DMS53 treated with DMSO at 0.1 percent for 48 hours (cell line): ENCODE measurements at regions not wholly inside any gene's neighbourhood (a gene's known extent, or its start where the extent isn't known, plus 50 kb on each side); places are given as distances from the start of the nearest gene placed in this dataset.
A peak's percentile ranks its signal among the peaks of the same experiment; 100 is the strongest.
"Not testable (repeated sequence)": the region's sequence is repeated elsewhere in the genome, so short reads cannot be mapped to it uniquely, and the experiment has no call there.

Experiments used
- DNase-seq: peaks from one replicate; lab custom pipeline; 2025; ENCODE audit not compliant: unreplicated experiment; lab: John Stamatoyannopoulos, UW

DNA sequence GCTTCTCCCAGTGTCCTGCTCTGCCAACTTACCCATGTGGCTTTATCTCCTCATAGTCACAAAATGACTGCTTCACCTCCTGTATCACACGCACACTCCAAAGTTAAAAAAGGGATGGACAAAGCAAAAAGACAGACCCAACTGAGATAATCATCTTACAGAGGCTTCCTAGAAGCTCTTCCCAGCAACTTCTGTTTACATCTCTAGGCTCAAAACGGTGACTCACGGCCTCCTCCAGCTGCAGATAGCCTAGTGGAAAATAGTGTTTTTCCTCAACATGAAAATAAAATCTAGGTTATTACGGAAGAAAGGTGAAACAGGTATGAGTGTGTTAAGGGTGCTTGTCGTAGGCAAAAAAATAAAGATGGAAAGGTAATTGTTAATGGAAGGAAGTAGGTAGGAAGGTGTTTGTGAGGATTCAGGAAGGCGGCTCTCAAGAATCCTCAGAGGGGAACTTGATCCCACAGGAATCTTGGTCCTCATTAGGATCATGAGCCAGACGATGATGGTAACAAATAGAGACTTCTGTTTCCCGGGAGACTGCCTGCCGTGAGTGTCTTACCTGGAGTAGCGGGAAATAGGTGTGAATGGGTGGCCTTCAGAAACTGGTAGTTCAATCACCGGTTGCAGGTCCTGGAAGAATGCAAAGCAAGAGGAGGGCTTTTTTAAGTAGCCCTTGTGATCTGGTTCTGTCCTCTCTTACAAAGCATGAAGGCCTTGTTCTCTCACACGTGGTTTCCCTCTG lies 487.5 kb upstream of the TMEM132C start:
- DNase-seq, result no peak

DNA sequence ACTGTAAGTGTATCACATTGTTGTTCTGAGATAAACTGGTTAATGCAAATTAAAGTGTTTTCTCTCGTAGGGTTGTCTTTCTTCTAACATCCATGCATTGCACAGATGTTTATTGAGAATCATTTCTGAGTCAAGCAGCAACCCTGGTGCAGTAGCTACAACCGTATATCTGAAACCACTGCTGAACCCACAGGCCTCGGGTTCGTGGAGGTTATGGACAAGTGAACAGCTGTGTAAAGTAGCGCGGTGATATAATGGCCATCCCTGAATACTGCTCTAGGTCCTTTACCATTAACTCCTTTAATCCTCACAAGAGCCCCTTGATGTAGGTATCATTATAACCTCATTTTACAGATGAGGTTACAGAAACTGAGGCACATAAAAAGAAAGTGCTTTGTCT lies 486.1 kb upstream of the TMEM132C start:
- no peak for DNase-seq

DNA sequence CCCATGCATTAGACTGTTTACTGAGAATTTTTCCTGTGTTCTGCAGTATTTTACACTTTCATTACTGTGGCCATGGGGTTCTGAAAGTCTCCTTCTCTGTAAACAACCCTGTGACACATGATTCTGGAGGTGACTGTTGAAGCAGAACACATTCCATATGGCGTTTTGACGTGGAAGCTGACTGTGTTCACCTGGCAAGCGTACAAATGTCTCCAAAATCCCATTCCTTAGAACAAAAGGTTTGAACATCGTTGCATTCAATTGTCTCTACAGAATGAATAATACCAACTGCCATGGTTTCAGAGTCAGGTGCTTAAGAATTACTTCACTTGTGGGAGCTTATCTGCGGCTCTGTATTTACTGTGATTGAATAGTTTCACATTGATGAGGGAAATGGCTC lies 485.6 kb upstream of the TMEM132C start:
- no peak for DNase-seq

DNA sequence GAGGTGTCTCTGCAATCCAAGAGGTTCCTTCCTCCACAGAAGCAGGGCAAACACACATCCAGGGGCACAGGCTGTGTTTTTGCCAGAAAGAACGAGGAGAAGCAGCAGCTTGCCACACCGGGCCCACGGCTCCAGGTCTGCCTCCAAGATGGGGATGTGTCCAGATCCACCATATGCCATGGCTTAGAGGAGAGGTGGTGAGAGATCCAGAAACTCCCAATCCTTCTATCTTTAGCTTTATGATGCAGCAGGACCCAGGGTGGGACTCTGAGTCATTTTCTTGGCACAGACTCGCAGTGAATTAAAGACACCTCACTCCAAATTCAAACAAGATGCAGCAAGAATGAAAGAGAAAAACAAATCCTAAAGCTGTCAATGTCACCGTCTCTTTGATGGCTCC lies 481.4 kb upstream of the TMEM132C start:
- no peak for DNase-seq

DNA sequence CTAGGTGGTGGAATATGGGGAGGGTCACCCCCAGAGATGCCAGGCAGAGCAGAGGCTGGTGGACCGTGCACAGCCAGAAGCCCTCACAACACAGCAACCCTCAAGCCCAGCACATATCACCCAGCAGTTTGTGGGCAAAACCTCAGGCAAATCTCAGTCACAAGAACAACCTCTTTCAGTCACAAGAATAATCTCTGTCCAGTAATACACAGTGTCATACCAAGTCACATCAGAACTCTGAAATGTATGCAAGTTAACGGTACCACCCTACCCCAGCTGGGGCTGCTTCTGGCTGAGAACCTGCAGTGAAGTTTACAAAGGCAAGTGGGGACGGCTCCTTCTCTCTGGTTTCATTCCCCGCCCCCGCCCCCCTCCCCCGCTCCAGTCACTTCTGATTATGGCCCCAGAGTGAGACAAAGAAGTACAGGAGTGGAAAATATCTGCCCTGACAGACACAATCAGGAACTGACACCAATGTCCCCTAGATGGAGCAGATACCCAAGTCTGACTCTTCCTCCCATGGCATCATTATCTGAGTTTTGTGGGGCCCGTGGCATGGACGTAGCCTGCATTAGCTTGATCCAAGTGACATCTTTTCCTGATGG lies 480.9 kb upstream of the TMEM132C start:
- no peak for DNase-seq

DNA sequence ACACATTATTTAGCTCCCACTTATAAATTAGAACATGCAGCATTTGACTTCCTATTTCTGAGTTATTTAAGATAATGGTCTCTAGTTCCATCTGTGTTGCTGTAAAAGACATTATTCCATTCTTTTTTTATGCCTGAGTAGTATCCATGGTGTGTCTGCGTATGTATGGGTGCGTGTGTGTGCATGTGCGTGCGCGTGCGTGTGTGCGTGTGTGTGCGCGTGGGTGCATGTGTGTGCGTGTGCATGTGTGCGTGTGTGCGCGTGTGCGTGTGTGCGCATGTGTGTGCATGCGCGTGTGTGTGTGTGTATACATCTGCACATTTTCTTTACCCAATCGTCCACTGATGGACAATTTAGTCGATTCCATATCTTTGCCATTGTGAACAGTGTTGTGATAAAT lies 479.4 kb upstream of the TMEM132C start:
- DNase-seq, result no peak

DNA sequence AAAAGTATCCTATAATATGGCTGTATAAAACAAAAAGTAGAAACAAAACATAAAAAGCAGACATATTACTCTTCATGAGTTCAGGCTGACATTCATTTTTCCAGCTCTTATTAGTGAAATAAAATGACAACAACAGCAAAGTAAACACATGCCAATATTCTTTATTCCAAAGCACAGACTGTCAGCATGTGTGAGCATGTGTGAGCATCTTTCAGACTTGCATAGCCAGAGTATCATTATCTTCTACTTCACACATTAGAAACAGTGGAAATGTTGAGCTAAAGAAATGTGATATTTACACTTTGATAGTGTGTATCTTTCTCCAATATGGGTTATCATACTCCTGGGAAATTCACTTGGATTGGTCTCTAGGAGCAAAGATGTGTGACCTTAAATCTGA lies 476.6 kb upstream of the TMEM132C start:
- DNase-seq, result no peak

DNA sequence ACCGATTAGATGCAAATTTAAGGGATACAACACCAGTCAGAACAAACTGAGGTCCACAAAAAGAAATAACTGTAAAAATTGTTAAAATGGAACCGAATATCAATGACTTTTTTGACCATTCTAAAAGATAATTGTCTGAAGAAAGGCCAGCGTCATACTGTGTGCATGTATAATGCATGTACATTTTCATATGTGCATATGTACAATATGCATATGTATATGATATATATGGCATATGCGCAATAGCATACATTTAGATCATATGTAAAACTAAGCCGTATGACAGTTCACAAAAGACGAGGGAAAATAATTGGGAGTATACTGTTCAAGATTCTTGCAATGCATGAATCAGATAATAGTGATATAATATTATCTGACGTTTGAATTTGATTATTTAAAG lies 475.8 kb upstream of the TMEM132C start:
- no peak for DNase-seq

DNA sequence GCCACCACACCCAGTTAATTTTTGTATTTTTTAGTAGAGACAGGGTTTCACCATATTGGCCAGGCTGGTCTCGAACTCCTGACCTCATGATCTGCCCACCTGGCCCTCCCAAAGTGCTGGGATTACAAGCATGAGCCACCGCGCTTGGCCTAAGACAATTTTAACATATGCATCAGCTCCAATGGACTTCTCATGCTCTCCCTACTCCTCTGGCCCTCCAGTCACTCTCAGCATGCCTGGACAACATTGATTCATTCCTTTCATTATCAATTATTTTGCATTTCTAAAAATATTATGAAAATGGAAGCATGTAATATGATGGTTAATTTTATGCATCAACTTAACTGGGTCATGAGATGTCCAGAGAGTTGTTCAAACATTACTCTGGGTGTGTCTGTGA lies 469.1 kb upstream of the TMEM132C start:
- no peak for DNase-seq

DNA sequence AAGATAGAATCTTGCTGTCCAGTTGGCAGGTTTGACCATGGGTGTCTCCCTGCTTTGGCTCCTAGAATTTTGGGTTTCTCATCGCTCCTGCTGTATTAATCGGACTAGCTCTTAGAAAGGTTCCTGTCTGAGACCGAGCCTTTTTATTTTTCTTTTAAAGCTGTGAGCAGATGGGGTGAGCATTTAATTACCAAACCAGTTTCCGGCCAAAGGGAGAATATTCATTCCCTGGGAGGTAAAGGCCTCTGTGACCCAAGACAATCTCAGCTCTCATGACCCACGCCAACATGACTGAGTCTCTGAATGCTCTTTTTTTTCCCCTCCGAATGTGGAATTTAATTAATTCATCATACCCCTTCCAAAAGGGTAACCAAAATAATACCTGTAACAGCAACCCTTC lies 464.7 kb upstream of the TMEM132C start:
- DNase-seq, result no peak

DNA sequence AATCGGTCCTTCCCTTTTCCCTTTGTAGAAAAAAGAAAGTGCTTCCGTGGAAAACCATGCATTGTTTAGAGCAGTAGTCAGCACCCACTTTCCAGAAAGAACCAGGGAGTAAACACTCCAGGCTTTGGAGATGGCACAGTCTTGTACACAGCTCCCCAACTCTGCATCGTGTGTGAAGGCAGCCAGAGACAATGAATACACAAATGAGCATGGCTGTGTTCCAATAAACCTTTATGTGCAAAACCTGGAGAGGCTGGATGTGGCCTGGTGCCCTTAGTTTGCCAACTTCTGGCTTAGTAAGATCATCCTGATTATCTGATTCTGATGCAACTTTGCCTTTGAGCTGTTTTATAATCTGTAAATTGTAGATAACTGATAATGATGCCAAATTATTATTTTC lies 463.4 kb upstream of the TMEM132C start:
- DNase-seq, result no peak

DNA sequence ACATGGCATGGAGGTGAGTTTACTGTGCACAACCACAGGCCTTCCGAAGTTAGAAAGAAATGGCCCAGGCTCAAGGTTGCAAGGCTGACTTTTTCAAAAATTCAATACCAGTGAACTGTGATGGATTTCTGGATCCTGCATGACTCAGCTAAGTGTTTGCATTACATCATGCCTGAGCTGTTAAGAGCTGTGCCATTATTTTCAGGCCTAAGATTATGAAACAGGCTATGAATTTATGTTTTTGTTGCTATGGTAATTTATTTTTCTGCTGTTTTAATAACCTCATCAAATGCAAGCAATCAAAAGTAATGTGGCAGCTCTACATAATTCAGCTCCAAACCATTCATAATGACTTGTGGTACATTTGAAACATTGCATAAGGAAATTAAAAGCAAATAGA lies 457.7 kb upstream of the TMEM132C start:
- DNase-seq, result peak; percentile 12

DNA sequence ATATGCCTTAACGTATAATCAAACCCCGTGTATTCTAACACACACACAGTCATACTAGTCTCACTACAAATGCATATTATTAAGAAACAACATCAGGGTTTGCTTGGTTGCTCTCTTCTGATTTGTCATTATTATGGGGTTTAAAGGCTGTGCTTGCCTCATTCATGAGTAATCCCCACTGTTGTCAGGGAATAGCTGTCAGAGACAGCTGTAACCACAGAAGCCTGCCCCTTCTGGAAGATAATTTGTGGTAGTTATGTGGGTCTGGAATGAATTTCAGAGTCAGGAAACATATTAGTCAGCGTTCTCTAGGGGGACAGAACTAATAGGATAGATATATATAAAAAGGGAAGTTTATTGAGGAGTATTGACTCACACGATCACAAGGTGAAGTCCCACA lies 456.9 kb upstream of the TMEM132C start:
- DNase-seq, result no peak

DNA sequence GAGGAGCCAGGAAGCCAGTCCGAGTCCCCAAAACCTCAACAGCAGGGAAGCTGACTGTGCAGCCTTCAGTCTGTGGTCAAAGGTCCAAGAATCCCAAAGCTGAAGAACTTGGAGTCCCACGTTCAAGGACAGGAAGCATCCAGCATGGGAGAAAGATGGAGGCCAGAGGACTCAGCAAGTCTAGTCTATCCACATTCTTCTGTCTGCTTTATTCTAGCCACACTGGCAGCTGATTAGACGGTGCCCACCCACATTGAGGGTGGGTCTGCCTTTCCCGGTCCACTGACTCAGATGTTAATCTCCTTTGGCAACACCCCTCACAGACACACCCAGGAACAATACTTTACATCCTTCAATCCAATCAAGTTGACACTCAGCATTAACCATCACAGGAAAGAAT lies 456.5 kb upstream of the TMEM132C start:
- not testable (repeated sequence) for DNase-seq

DNA sequence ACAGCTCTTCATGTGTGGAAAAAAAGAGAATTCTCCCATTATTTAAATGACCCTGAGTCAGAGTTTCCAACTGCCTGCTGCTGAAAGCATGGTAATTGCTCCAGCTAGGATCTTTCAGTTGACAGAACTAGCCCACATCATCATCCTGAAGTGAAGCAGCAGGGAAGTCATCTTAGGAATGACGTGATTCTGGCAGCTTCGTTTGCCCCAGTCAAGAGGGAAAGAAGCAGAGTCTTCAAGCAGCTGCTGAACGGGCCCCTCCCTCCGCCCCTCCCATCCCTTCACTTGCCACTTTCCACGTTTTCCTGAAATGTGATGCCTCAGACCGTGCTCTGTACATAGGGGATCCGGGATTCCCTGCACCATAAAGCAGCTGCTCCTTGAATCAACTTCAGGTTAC lies 455.0 kb upstream of the TMEM132C start:
- DNase-seq, result no peak

DNA sequence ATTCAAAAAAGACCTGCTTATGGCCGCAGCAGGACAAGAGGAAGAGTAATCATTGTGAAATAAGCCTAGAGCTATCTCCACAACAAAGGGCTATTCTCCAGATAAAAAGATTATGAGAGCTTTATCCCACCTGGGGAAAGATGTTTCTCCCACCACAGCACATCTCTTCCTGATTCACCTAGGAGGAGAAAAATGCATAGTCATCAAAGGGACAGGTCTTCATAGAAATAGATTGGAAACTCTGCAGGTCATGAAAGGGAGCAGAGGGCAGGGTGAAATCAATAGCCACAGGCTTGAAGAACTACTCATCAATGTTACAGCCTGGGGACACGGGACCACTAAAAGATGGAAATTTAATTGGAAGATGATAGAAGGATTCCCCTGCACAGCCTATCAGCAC lies 453.8 kb upstream of the TMEM132C start:
- no peak for DNase-seq

DNA sequence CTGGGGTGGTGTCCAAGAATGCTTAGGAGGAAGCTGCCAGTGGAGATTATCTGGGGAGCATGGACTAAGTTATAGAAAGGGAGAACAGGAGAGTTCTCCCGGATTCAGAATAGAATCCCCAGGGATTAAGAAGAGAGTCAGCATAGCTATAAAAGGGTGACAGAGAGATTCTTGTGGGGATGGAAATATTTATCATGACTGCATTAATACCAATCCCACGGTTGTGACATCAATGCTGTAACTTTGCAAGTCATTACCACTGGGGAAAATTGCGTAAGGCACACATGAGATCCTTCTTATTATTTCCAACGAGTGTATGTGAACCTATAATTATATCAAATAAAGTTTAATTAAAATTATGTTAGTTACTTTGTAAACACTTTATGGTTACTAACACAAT lies 447.9 kb upstream of the TMEM132C start:
- no peak for DNase-seq

DNA sequence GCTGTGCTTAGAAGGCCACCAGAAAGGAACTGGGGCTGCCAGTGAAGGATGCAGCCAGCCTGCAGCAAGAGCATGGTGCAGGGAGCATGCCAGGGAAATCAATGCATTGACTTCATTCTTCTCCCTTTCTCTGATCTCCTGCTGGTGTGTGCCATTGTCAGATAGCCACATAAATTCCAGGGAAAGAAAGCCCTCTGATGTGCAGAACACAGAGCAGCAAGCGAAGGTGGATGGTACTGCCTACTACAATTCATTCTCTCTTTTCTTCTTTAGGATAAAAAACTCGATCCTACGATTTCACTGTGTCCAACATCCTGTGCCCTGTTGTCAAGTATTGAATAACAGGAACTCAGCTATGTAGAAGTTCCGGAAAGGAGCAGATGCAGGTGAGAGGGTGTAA lies 446.7 kb upstream of the TMEM132C start:
- no peak for DNase-seq

DNA sequence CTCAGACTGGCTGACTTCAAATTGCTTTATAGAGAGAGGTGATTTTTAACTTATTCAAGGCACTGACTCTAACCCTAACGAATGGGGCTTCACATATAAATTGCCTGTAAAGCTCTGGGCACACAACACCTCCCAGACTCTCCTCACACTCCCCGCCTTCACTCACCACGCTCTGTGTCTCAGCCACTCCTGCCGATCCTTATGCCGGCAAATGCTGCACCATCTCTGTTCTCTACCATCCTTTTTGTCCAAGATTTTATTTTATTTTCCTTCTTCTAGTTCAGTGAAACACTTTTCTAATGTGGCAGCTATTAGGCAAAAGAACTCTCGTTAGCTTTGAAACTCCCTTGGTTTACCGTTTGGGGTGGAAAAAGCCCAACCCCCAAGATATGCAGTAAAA lies 446.1 kb upstream of the TMEM132C start:
- DNase-seq, result no peak

DNA sequence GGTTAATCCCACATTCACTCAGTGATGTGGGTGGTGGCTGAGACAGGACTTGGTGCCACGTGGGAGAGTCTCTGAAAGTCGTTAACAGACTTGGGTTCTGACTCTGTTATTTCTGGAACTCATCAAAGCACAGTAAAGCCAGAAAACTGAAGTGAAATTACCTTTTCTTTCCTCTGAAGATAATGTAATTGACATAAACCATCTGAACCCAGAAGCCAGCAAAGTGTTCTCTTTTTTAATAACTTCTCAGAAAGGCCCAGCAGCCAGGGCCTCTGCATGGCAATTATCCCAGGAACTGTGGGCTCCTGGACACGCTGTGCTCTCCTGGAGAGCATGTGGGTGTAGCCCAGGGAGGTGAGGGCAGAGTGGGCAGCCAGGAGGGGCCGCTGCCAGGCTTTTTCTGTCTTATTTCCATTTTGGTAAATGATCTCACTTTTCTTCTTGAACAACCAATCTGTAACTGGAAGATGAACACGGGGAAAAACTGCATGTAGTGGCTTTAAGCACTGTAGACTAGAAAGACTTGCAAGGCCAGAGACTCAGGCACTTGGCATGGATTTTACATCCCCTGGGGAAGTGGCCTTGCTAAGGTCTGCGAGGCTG lies 444.1 kb upstream of the TMEM132C start:
- no peak for DNase-seq

DNA sequence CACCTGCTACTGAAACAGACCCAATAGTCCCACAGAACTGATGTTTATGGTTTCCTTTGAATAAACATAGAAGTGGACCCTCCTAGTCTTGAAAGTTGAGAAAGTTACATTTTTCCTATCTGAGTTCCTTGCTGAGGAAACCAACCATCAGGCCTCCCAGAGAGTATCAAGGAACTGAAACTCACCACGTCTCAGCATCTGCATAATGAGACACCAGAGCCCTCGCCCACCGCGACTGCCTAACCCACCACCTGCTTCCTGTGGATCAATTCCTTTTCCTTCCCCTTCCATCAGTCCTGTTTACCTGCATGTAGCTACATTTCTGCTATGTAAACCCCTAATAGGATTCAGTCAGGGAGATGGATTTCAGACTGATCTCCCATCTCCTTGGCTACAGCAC lies 443.2 kb upstream of the TMEM132C start:
- DNase-seq, result no peak

DNA sequence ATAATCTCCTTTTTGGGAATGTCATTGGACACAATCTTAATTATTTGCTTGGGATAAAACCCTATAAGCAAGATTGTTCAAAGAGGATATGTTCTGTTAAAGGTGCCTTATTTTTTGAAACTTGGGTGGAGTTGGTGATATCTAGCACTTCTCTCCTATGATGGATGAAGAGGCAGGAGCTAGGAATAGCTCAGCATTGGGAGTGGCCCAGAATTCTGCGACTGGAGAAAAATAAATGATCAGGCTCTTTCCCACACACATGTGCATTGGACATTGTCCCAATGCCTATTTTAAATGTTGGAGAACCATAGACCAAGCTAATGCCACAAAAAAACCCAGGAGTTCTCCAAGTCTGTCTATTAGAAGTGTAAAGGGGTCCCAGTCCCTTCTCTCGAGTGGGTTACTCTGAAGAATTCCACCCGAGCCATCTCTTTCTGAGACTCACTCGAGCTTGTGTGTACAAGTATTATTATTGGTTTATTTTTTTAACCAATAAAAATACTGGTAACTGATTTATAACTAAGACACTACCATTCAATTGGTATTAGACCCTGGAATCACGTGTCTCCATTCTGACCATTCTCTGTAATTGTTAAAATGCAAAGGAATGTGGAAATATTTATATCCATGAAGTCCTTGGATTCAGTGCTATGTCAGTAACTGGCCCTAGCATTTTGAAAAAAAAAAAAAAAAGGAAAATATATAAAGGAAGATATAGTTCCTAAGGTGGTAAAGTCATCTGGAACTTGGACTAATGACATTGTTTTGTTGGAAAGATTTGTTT lies 437.5 kb upstream of the TMEM132C start:
- no peak for DNase-seq
